GM18508 (cell line): ENCODE measurements at regions not wholly inside any gene's neighbourhood (a gene's known extent, or its start where the extent isn't known, plus 50 kb on each side); places are given as distances from the start of the nearest gene placed in this dataset.

Experiments
- ATAC-seq: cut with Tn5 transposase; IDR thresholded peaks from one replicate; pipeline ENCODE4 v1.9.1; 2021; ENCODE audit warnings: moderate number of reproducible peaks; ENCODE audit not compliant: insufficient read depth, unreplicated experiment

- ATAC-seq = no peak
Observed at GRCh38 chr3:34218706-34219385, 420.4 kb downstream of the PDCD6IP start.

- no peak for ATAC-seq
Observed at GRCh38 chr3:34219556-34219955, 421.1 kb downstream of the PDCD6IP start.

- ATAC-seq = no peak
Observed at GRCh38 chr3:34225821-34226366, 427.5 kb downstream of the PDCD6IP start.

- no peak for ATAC-seq
Observed at GRCh38 chr3:34229876-34230275, 431.4 kb downstream of the PDCD6IP start.

- no peak for ATAC-seq
Observed at GRCh38 chr3:34235096-34235495, 436.7 kb downstream of the PDCD6IP start.

- ATAC-seq = no peak
Observed at GRCh38 chr3:34237946-34238345, 439.5 kb downstream of the PDCD6IP start.

- no peak for ATAC-seq
Observed at GRCh38 chr3:34238407-34238806, 440.0 kb downstream of the PDCD6IP start.

GRCh38 chr3:34239287-34239686 lies 440.9 kb downstream of the PDCD6IP start:
- no peak for ATAC-seq

- ATAC-seq = no peak
Observed at GRCh38 chr3:34239875-34240274, 441.4 kb downstream of the PDCD6IP start.

GRCh38 chr3:34247401-34247800 lies 449.0 kb downstream of the PDCD6IP start:
- no peak for ATAC-seq

GRCh38 chr3:34248352-34248751 lies 449.9 kb downstream of the PDCD6IP start:
- ATAC-seq = peak; percentile 98

- no peak for ATAC-seq
Observed at GRCh38 chr3:34254285-34254684, 455.9 kb downstream of the PDCD6IP start.

GRCh38 chr3:34256021-34256420 lies 457.6 kb downstream of the PDCD6IP start:
- ATAC-seq = no peak

GRCh38 chr3:34256791-34257190 lies 458.4 kb downstream of the PDCD6IP start:
- ATAC-seq = no peak

- no peak for ATAC-seq
Observed at GRCh38 chr3:34258271-34258998, 460.0 kb downstream of the PDCD6IP start.

- no peak for ATAC-seq
Observed at GRCh38 chr3:34260271-34261000, 462.0 kb downstream of the PDCD6IP start.

GRCh38 chr3:34261001-34261385 lies 462.6 kb downstream of the PDCD6IP start:
- ATAC-seq = no peak

- ATAC-seq = no peak
Observed at GRCh38 chr3:34263101-34263621, 464.7 kb downstream of the PDCD6IP start.

- no peak for ATAC-seq
Observed at GRCh38 chr3:34264337-34265041, 466.1 kb downstream of the PDCD6IP start.

GRCh38 chr3:34267088-34267487 lies 468.7 kb downstream of the PDCD6IP start:
- no peak for ATAC-seq
